Fibroblast of lung (primary cell): ENCODE measurements at regions not wholly inside any gene's neighbourhood (a gene's known extent, or its start where the extent isn't known, plus 50 kb on each side); places are given as distances from the start of the nearest gene placed in this dataset.

ENCODE experiments used
- DNase-seq, 2 donors: peaks; one replicate each; pipeline versions ENCODE4 v3.0.0 to v3.0.0-alpha.2; 2010; ENCODE audit warnings: low read depth in 2 of 2
- H2AFZ ChIP-seq: 2 replicates; pipeline ENCODE4 v1.5.1; 2012; ENCODE audit warnings: low read length, control low read depth, inconsistent platforms
- H3K27ac ChIP-seq: 2 replicates; pipeline ENCODE4 v1.5.1; 2011; ENCODE audit warnings: low read length, control low read depth; ENCODE audit not compliant: insufficient read depth
- H3K27me3 ChIP-seq: 2 replicates; pipeline ENCODE4 v1.5.1; 2011; ENCODE audit warnings: mild to moderate bottlenecking, low read length; ENCODE audit not compliant: control insufficient read depth, insufficient read depth
- H3K36me3 ChIP-seq: 2 replicates; pipeline ENCODE4 v1.5.1; 2011; ENCODE audit warnings: low read length; ENCODE audit not compliant: control insufficient read depth, insufficient read depth
- H3K4me1 ChIP-seq: 2 replicates; pipeline ENCODE4 v1.5.1; 2011; ENCODE audit warnings: low read length; ENCODE audit not compliant: control insufficient read depth, insufficient read depth; ENCODE audit errors: extremely low read depth
- H3K4me2 ChIP-seq: 2 replicates; pipeline ENCODE4 v1.5.1; 2011; ENCODE audit warnings: low read length, control low read depth; ENCODE audit not compliant: insufficient read depth; ENCODE audit errors: extremely low read depth
- H3K4me3 ChIP-seq, 4 experiments: fragments of 200-600 bp in 1 of 4; sonication (generic) in 1 of 4; replicated peaks in 1 of 4; 2 replicates each; pipeline ENCODE4 v1.5.1; 2011 to 2016; ENCODE audit warnings: low read length in 4 of 4, low read depth in 3 of 4, mild to moderate bottlenecking in 3 of 4, control low read depth in 2 of 4, inconsistent platforms in 1 of 4, mixed read lengths in 1 of 4; ENCODE audit not compliant: insufficient read depth in 1 of 4; ENCODE audit errors: control extremely low read depth in 1 of 4
- H3K79me2 ChIP-seq: 2 replicates; pipeline ENCODE4 v1.5.1; 2012; ENCODE audit warnings: mild to moderate bottlenecking, low read length, inconsistent platforms; ENCODE audit not compliant: control insufficient read depth, insufficient read depth
- H3K9ac ChIP-seq: 2 replicates; pipeline ENCODE4 v1.5.1; 2011; ENCODE audit warnings: mild to moderate bottlenecking, low read length, control low read depth; ENCODE audit not compliant: insufficient read depth
- H3K9me3 ChIP-seq: 2 replicates; pipeline ENCODE4 v1.5.1; 2012; ENCODE audit warnings: low read depth, low read length; ENCODE audit not compliant: control insufficient read depth, insufficient read depth
- H4K20me1 ChIP-seq: 2 replicates; pipeline ENCODE4 v1.5.1; 2011; ENCODE audit warnings: low read length; ENCODE audit not compliant: control insufficient read depth, insufficient read depth; ENCODE audit errors: extremely low read depth
- CTCF ChIP-seq, 2 donors: IDR thresholded peaks in 1 of 2; conservative IDR thresholded peaks in 1 of 2; 1 replicate in 1 of 2; 2 replicates in 1 of 2; pipeline ENCODE4 v1.5.1; 2011 to 2012; ENCODE audit warnings: low read length in 2 of 2, control low read depth in 1 of 2, inconsistent platforms in 1 of 2, low read depth in 1 of 2, mild to moderate bottlenecking in 1 of 2
- EZH2 ChIP-seq: IDR thresholded peaks from 2 replicates; pipeline ENCODE4 v1.5.1; 2012; ENCODE audit warnings: low read length, control low read depth, mild to moderate bottlenecking; ENCODE audit errors: missing control alignments

GRCh38 chr2:176435729-176436128 is 166.5 kb downstream of the MTX2 start:
- no peak overlapping the region for H3K4me2 ChIP-seq
- no peak for TF ChIP-seq CTCF (conservative IDR thresholded peaks at IDR 0.05 in 1 of 2, IDR thresholded peaks at IDR 0.05 in 1 of 2; ENCODE audit: low read depth in 1 of 2, low read length in 2 of 2)
- no peak for TF ChIP-seq EZH2
- no peaks in the 10 kb centered on the region for H4K20me1 ChIP-seq
- no peak overlapping the region for H3K27ac ChIP-seq
- H3K36me3 ChIP-seq, result no peaks in the 10 kb centered on the region
- no peak overlapping the region for H3K4me3 ChIP-seq
- no peak overlapping the region for H2AFZ ChIP-seq
- H3K27me3 ChIP-seq, result no peaks in the 10 kb centered on the region
- no peaks in the 10 kb centered on the region for H3K79me2 ChIP-seq
- no peak for DNase-seq
- H3K9ac ChIP-seq, result no peak overlapping the region
- no peaks in the 10 kb centered on the region for H3K9me3 ChIP-seq
- H3K4me1 ChIP-seq, result no peaks in the 10 kb centered on the region

GRCh38 chr2:176443946-176444345 is 174.7 kb downstream of the MTX2 start:
- Histone ChIP-seq H3K4me1 (peaks cover 3% of the 10 kb centered on the region), H2AFZ (no peak overlapping the region), H3K9me3 (no peaks in the 10 kb centered on the region), H3K9ac (no peak overlapping the region), H3K79me2 (no peaks in the 10 kb centered on the region), H3K4me2 (no peak overlapping the region), H3K27ac (no peak overlapping the region), H4K20me1 (no peaks in the 10 kb centered on the region), H3K27me3 (no peaks in the 10 kb centered on the region), H3K4me3 (no peak overlapping the region), H3K36me3 (no peaks in the 10 kb centered on the region)
- no peak for DNase-seq
- TF ChIP-seq CTCF (conservative IDR thresholded peaks at IDR 0.05 in 1 of 2, IDR thresholded peaks at IDR 0.05 in 1 of 2; ENCODE audit: low read depth in 1 of 2, low read length in 2 of 2), result no peak
- TF ChIP-seq EZH2, result no peak

GRCh38 chr2:176445956-176446355 is 176.7 kb downstream of the MTX2 start:
- peak; percentile 56 to 74 for DNase-seq
- no peak overlapping the region for H3K4me3 ChIP-seq
- H3K9me3 ChIP-seq, result no peaks in the 10 kb centered on the region
- no peaks in the 10 kb centered on the region for H3K36me3 ChIP-seq
- H3K4me1 ChIP-seq, result peaks cover 3% of the 10 kb centered on the region
- no peak for TF ChIP-seq EZH2
- TF ChIP-seq CTCF (conservative IDR thresholded peaks at IDR 0.05 in 1 of 2, IDR thresholded peaks at IDR 0.05 in 1 of 2; ENCODE audit: low read depth in 1 of 2, low read length in 2 of 2), result no peak
- H3K4me2 ChIP-seq, result no peak overlapping the region
- H3K27ac ChIP-seq, result no peak overlapping the region
- H4K20me1 ChIP-seq, result no peaks in the 10 kb centered on the region
- no peak overlapping the region for H2AFZ ChIP-seq
- H3K27me3 ChIP-seq, result no peaks in the 10 kb centered on the region
- H3K79me2 ChIP-seq, result no peaks in the 10 kb centered on the region
- no peak overlapping the region for H3K9ac ChIP-seq
